ENCODE measurements at regions not wholly inside any gene's neighbourhood (a gene's known extent, or its start where the extent isn't known, plus 50 kb on each side); places are given as distances from the start of the nearest gene placed in this dataset.

DNA sequence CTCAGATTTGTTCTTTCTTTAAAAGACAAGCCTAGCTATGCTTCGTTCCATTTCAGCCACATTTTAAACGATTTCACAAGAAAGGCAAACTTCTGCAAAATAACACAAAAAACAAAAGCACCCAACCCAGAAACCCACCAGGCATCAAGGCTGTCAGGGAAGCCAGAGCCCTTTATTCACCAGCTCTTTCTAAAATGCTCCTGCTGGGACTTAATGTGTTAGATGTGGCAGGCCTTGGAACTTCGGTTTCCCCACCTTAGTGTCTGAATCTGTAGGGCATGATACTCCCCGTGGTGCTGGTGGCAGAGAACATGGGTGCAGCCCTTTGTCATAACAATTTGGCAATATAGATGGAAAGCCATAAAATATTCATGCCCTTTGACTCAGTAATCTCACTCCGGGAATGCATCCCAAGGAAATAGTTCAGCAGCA lies 56.8 kb upstream of the LCTL start:
- TF ChIP-seq, protein P1, sequence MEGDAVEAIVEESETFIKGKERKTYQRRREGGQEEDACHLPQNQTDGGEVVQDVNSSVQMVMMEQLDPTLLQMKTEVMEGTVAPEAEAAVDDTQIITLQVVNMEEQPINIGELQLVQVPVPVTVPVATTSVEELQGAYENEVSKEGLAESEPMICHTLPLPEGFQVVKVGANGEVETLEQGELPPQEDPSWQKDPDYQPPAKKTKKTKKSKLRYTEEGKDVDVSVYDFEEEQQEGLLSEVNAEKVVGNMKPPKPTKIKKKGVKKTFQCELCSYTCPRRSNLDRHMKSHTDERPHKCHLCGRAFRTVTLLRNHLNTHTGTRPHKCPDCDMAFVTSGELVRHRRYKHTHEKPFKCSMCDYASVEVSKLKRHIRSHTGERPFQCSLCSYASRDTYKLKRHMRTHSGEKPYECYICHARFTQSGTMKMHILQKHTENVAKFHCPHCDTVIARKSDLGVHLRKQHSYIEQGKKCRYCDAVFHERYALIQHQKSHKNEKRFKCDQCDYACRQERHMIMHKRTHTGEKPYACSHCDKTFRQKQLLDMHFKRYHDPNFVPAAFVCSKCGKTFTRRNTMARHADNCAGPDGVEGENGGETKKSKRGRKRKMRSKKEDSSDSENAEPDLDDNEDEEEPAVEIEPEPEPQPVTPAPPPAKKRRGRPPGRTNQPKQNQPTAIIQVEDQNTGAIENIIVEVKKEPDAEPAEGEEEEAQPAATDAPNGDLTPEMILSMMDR (IDR thresholded peaks at IDR 0.05; ENCODE audit: low read depth, low read length), result no peak
- no peak for DNase-seq (ENCODE audit: extremely low read depth, low read depth)

- no peak for DNase-seq (ENCODE audit: extremely low read depth, low read depth)
- TF ChIP-seq, protein P1 (IDR thresholded peaks at IDR 0.05; ENCODE audit: low read depth, low read length), result no peak
Measured at GRCh38 chr15:66623801-66624453, 58.1 kb upstream of the LCTL start.

DNA sequence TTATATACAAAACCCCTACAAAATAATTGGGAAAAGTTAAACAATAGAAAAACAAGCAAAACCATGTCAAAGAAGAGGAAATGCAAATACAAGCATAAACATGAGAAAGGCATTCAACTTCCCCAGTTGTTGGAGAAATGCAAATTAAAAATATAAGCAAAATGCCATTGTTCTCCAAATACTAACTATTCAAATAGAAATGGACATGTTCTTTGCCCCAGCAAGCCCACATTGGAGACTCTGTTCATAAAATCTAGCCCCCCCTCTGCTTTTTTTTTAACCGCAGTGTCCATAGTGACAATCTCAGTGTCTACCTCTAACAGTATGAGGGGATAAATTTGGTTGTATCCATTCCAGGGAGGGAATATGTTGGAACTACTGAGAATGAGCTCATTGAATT lies 59.7 kb upstream of the LCTL start:
- DNase-seq (ENCODE audit: extremely low read depth, low read depth), result no peak
- TF ChIP-seq, protein P1 (IDR thresholded peaks at IDR 0.05; ENCODE audit: low read depth, low read length), result no peak

DNA sequence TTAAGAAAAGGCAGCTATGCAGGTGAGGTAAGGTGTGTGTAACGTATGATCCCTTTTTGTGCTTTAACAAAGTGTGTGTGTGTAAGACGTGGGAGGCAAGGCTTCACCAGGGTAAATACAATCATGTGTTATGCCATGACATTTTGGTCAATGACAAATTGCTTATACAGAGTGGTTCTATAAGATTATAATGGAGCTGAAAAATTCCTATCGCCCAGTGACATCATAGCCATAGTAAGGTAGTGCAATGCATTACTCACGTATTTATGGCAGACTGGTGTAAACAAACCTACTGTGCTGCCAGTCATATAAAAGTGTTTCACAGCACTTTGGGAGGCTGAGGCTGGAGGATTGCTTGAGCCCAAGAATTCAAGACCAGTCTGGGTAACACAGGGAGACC lies 60.2 kb upstream of the LCTL start:
- no peak for DNase-seq (ENCODE audit: extremely low read depth, low read depth)

DNA sequence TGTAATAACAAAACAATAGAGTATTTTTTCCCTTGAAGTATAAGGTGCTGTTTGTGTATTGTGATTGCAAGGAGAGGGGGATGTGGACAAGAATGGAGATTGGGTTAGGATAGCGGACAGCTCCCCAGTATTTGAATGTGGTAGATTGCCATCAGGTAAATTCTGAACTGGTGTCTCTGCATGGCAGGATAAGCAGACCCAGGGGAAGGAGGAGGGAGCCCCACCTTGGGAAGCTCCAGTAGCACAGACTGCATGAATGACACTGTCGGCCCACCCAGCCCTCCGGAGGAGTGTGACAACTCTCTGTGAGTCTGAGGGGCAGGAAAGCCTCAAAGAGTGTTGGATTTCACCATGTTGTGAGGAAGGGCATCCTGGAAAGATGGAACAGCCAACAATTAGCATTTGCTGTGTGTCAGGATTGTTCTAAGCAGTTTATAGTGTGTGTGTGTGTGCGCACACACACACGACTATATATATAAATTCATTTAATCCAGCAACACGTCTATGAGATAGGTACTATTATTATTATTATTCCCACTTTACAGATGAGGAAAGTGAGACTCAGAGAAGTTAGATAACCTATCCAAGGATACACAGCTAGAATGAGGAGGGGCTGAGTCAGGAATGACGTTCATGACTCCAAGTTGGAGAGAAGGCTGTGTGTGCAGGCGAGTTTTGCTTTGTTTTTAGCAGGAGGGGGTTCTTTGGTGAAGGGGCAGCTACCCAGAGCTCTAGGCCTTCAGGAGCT lies 63.4 kb upstream of the LCTL start:
- TF ChIP-seq, protein P1 (IDR thresholded peaks at IDR 0.05; ENCODE audit: low read depth, low read length), result no peak
- no peak for DNase-seq (ENCODE audit: extremely low read depth, low read depth)

More for the DNA sequence above, 60.2 kb upstream of the LCTL start:
- TF ChIP-seq, protein P1 (IDR thresholded peaks at IDR 0.05; ENCODE audit: low read depth, low read length), result no peak

- DNase-seq (ENCODE audit: extremely low read depth, low read depth), result no peak
- TF ChIP-seq, protein P1 (IDR thresholded peaks at IDR 0.05; ENCODE audit: low read depth, low read length), result no peak
Measured at GRCh38 chr15:66629817-66630576, 64.2 kb upstream of the LCTL start.
